ENCODE measurements at regions not wholly inside any gene's neighbourhood (a gene's known extent, or its start where the extent isn't known, plus 50 kb on each side); places are given as distances from the start of the nearest gene placed in this dataset.
"Not testable (repeated sequence)": the region's sequence is repeated elsewhere in the genome, so short reads cannot be mapped to it uniquely, and the experiment has no call there.

DNA sequence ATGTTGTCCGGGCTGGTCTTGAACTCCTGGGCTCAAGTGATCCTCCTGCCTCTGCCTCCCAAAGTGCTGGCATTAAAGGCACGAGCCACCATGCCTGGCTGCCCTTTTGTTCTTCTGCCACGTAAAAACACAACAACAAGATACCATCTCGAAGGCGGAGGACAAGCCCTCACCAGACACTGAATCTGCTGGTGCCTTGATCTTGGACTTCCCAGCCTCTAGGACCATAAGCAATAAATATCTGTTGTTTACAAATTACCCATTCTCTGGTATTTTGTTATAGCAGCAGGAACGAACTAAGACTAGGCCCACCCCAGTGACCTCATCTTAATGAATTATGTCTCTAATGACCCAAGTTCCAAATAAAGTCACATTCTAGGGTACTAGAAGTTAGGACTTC, 128.4 kb upstream of the CACNA1A start:
- Mint-ChIP-seq H3K36me3 (ENCODE audit: low read depth, unreplicated experiment) (peaks cover 2% of the 10 kb centered on the region), H3K27me3 (ENCODE audit: low read depth, unreplicated experiment) (peaks cover 8% of the 10 kb centered on the region), H3K27ac (ENCODE audit: unreplicated experiment) (no peak overlapping the region), H3K4me3 (ENCODE audit: unreplicated experiment) (no peak overlapping the region), H3K9me3 (ENCODE audit: unreplicated experiment) (peaks cover 12% of the 10 kb centered on the region), H3K4me1 (ENCODE audit: low read depth, unreplicated experiment) (no peaks in the 10 kb centered on the region)
- no peak for DNase-seq (ENCODE audit: low read depth)
- Histone ChIP-seq H3K27me3 (ENCODE audit: insufficient read depth, low read length) (no peaks in the 10 kb centered on the region), H3K4me1 (ENCODE audit: insufficient read depth, low read length) (peaks cover 6% of the 10 kb centered on the region), H3K79me2 (ENCODE audit: insufficient read depth, low read length) (no peaks in the 10 kb centered on the region), H3K36me3 (ENCODE audit: insufficient read depth, low read length) (no peaks in the 10 kb centered on the region), H3K4me2 (ENCODE audit: low read length) (no peak overlapping the region), H2AFZ (ENCODE audit: low read depth, low read length) (no peak overlapping the region), H3K9ac (ENCODE audit: low read length) (no peak overlapping the region), H3K9me3 (ENCODE audit: insufficient read depth, low read depth, low read length) (peaks cover 6% of the 10 kb centered on the region), H3K27ac (ENCODE audit: low read depth, low read length) (no peak overlapping the region), H4K20me1 (ENCODE audit: insufficient read depth, low read length) (no peaks in the 10 kb centered on the region), H3K4me3 (ENCODE audit: insufficient read depth, low read depth, low read length) (no peak overlapping the region)
- no peak for FAIRE-seq
- TF ChIP-seq, protein P1, sequence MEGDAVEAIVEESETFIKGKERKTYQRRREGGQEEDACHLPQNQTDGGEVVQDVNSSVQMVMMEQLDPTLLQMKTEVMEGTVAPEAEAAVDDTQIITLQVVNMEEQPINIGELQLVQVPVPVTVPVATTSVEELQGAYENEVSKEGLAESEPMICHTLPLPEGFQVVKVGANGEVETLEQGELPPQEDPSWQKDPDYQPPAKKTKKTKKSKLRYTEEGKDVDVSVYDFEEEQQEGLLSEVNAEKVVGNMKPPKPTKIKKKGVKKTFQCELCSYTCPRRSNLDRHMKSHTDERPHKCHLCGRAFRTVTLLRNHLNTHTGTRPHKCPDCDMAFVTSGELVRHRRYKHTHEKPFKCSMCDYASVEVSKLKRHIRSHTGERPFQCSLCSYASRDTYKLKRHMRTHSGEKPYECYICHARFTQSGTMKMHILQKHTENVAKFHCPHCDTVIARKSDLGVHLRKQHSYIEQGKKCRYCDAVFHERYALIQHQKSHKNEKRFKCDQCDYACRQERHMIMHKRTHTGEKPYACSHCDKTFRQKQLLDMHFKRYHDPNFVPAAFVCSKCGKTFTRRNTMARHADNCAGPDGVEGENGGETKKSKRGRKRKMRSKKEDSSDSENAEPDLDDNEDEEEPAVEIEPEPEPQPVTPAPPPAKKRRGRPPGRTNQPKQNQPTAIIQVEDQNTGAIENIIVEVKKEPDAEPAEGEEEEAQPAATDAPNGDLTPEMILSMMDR (IDR thresholded peaks at IDR 0.05; ENCODE audit: insufficient read depth, low read depth, low read length) = no peak
- no peak for TF ChIP-seq EZH2 (IDR thresholded peaks at IDR 0.05; ENCODE audit: insufficient read depth, low read length)

DNA sequence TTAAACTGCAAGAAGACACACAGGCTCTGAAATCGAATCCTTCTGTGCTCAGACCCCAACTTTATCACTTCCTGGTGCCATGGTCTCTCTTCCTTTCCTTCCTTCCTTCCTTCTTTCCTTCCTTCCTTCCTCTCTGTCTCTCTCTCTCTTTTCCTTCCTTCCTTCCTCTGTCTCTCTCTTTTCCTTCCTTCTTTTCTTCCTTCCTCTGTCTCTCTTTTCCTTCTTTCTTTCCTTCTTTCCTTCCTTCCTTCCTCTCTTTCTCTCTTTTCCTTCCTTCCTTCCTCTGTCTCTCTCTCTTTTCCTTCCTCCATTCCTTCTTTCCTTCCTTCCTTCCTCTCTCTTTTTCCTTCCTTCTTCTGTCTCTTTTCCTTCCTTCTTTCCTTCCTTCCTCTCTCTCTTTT, 127.2 kb upstream of the CACNA1A start:
- peaks cover 6% of the 10 kb centered on the region for H3K4me1 ChIP-seq (ENCODE audit: insufficient read depth, low read length)
- H4K20me1 ChIP-seq (ENCODE audit: insufficient read depth, low read length) = no peaks in the 10 kb centered on the region
- H3K79me2 ChIP-seq (ENCODE audit: insufficient read depth, low read length) = no peaks in the 10 kb centered on the region
- FAIRE-seq (no peak), DNase-seq (ENCODE audit: low read depth) (no peak)
- Mint-ChIP-seq H3K4me3 (ENCODE audit: unreplicated experiment) (no peak overlapping the region), H3K27ac (ENCODE audit: unreplicated experiment) (no peak overlapping the region), H3K4me1 (ENCODE audit: low read depth, unreplicated experiment) (no peaks in the 10 kb centered on the region), H3K36me3 (ENCODE audit: low read depth, unreplicated experiment) (peaks cover 2% of the 10 kb centered on the region), H3K9me3 (ENCODE audit: unreplicated experiment) (peaks cover 5% of the 10 kb centered on the region), H3K27me3 (ENCODE audit: low read depth, unreplicated experiment) (peaks cover 5% of the 10 kb centered on the region)
- H3K9me3 ChIP-seq (ENCODE audit: insufficient read depth, low read depth, low read length) = peaks cover 6% of the 10 kb centered on the region
- H2AFZ ChIP-seq (ENCODE audit: low read depth, low read length) = peak overlapping the region; percentile 18
- no peak overlapping the region for H3K27ac ChIP-seq (ENCODE audit: low read depth, low read length)
- no peaks in the 10 kb centered on the region for H3K36me3 ChIP-seq (ENCODE audit: insufficient read depth, low read length)
- H3K4me3 ChIP-seq (ENCODE audit: insufficient read depth, low read depth, low read length) = no peak overlapping the region
- TF ChIP-seq, protein P1 (IDR thresholded peaks at IDR 0.05; ENCODE audit: insufficient read depth, low read depth, low read length) = no peak
- no peak for TF ChIP-seq EZH2 (IDR thresholded peaks at IDR 0.05; ENCODE audit: insufficient read depth, low read length)
- H3K9ac ChIP-seq (ENCODE audit: low read length) = no peak overlapping the region
- H3K4me2 ChIP-seq (ENCODE audit: low read length) = peak overlapping the region; percentile 53
- no peaks in the 10 kb centered on the region for H3K27me3 ChIP-seq (ENCODE audit: insufficient read depth, low read length)

DNA sequence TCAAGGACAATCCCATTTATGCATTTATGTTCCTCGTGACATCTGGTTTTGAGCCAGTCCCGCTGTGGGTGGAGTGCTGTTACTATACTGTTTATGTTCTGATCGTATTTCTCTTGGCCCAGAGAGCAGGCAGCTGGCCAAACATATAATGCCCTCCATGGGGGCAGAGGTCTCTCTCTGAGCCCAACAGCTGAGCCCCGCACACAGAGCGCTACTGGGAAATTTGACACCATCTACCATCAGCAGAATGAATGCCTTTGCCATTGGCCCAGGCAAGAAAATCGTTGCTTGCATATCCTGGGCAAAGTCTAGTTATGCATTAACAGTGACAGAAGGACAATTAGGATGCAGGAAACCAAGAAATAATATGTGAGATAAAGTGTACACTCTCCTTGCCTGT, 126.8 kb upstream of the CACNA1A start:
- peaks cover 2% of the 10 kb centered on the region for H3K36me3 Mint-ChIP-seq (ENCODE audit: low read depth, unreplicated experiment)
- DNase-seq (ENCODE audit: low read depth) (peak; percentile 34), FAIRE-seq (no peak)
- H3K4me1 Mint-ChIP-seq (ENCODE audit: low read depth, unreplicated experiment) = no peaks in the 10 kb centered on the region
- Histone ChIP-seq H3K27ac (ENCODE audit: low read depth, low read length) (no peak overlapping the region), H3K4me2 (ENCODE audit: low read length) (peak overlapping the region; percentile 53), H3K4me3 (ENCODE audit: insufficient read depth, low read depth, low read length) (no peak overlapping the region), H4K20me1 (ENCODE audit: insufficient read depth, low read length) (no peaks in the 10 kb centered on the region), H3K79me2 (ENCODE audit: insufficient read depth, low read length) (no peaks in the 10 kb centered on the region), H3K36me3 (ENCODE audit: insufficient read depth, low read length) (no peaks in the 10 kb centered on the region), H3K4me1 (ENCODE audit: insufficient read depth, low read length) (peaks cover 6% of the 10 kb centered on the region), H3K27me3 (ENCODE audit: insufficient read depth, low read length) (no peaks in the 10 kb centered on the region), H3K9ac (ENCODE audit: low read length) (no peak overlapping the region), H3K9me3 (ENCODE audit: insufficient read depth, low read depth, low read length) (peaks cover 6% of the 10 kb centered on the region), H2AFZ (ENCODE audit: low read depth, low read length) (peak overlapping the region; percentile 42)
- peaks cover 5% of the 10 kb centered on the region for H3K27me3 Mint-ChIP-seq (ENCODE audit: low read depth, unreplicated experiment)
- no peak overlapping the region for H3K4me3 Mint-ChIP-seq (ENCODE audit: unreplicated experiment)
- peaks cover 5% of the 10 kb centered on the region for H3K9me3 Mint-ChIP-seq (ENCODE audit: unreplicated experiment)
- no peak overlapping the region for H3K27ac Mint-ChIP-seq (ENCODE audit: unreplicated experiment)
- no peak for TF ChIP-seq EZH2 (IDR thresholded peaks at IDR 0.05; ENCODE audit: insufficient read depth, low read length)
- TF ChIP-seq, protein P1 (IDR thresholded peaks at IDR 0.05; ENCODE audit: insufficient read depth, low read depth, low read length) = no peak

DNA sequence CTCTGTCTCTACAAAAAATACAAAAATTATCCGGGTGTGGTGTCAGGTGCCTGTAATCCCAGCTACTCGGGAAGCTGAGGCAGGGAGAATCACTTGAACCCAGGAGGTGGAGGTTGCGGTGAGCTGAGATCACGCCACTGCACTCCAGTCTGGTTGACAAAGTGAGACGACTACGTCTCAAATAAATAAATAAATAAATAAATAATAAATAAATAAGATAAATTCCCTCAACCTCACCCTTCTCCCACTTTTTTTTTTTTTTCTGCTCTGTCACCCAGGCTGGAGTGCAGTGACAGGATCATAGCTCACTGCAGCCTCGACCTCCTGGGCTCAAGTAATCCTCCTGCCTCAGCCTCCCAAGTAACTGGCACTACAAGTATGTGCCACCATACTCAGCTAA, 125.9 kb upstream of the CACNA1A start:
- H3K79me2 ChIP-seq (ENCODE audit: insufficient read depth, low read length); H3K27ac ChIP-seq (ENCODE audit: low read depth, low read length); H3K4me3 Mint-ChIP-seq (ENCODE audit: unreplicated experiment); H3K9me3 Mint-ChIP-seq (ENCODE audit: unreplicated experiment); H3K4me1 ChIP-seq (ENCODE audit: insufficient read depth, low read length); H3K9ac ChIP-seq (ENCODE audit: low read length); H3K27me3 ChIP-seq (ENCODE audit: insufficient read depth, low read length); H4K20me1 ChIP-seq (ENCODE audit: insufficient read depth, low read length); H3K27ac Mint-ChIP-seq (ENCODE audit: unreplicated experiment); H3K4me1 Mint-ChIP-seq (ENCODE audit: low read depth, unreplicated experiment); DNase-seq (ENCODE audit: low read depth); H3K36me3 ChIP-seq (ENCODE audit: insufficient read depth, low read length); H2AFZ ChIP-seq (ENCODE audit: low read depth, low read length); H3K9me3 ChIP-seq (ENCODE audit: insufficient read depth, low read depth, low read length); FAIRE-seq; H3K4me3 ChIP-seq (ENCODE audit: insufficient read depth, low read depth, low read length); H3K27me3 Mint-ChIP-seq (ENCODE audit: low read depth, unreplicated experiment); H3K4me2 ChIP-seq (ENCODE audit: low read length); H3K36me3 Mint-ChIP-seq (ENCODE audit: low read depth, unreplicated experiment): not testable (repeated sequence)
